ENCODE measurements at regions not wholly inside any gene's neighbourhood (a gene's known extent, or its start where the extent isn't known, plus 50 kb on each side); places are given as distances from the start of the nearest gene placed in this dataset.
A peak's percentile ranks its signal among the peaks of the same experiment; 100 is the strongest.

GRCh38 chr15:39142500-39142899, 438.4 kb upstream of the THBS1 start:
- DNase-seq (ENCODE audit: low read depth, low spot score) = no peak

GRCh38 chr15:39143479-39143878, 437.4 kb upstream of the THBS1 start:
- DNase-seq (ENCODE audit: low read depth, low spot score) = no peak

GRCh38 chr15:39144051-39144450, 436.8 kb upstream of the THBS1 start:
- DNase-seq (ENCODE audit: low read depth, low spot score) = no peak

- DNase-seq (ENCODE audit: low read depth, low spot score) = no peak
These were observed 436.0 kb upstream of the THBS1 start for GRCh38 chr15:39144613-39145499.

GRCh38 chr15:39145854-39146625, 434.8 kb upstream of the THBS1 start:
- DNase-seq (ENCODE audit: low read depth, low spot score) = no peak

GRCh38 chr15:39149636-39150150, 431.2 kb upstream of the THBS1 start:
- no peak for DNase-seq (ENCODE audit: low read depth, low spot score)

- DNase-seq (ENCODE audit: low read depth, low spot score) = no peak
These were observed 429.3 kb upstream of the THBS1 start for GRCh38 chr15:39151545-39151944.

GRCh38 chr15:39153058-39153714, 427.7 kb upstream of the THBS1 start:
- DNase-seq (ENCODE audit: low read depth, low spot score) = no peak

- no peak for DNase-seq (ENCODE audit: low read depth, low spot score)
These were observed 427.2 kb upstream of the THBS1 start for GRCh38 chr15:39153716-39154115.

GRCh38 chr15:39154227-39154638, 426.6 kb upstream of the THBS1 start:
- DNase-seq (ENCODE audit: low read depth, low spot score) = no peak

- no peak for DNase-seq (ENCODE audit: low read depth, low spot score)
These were observed 426.1 kb upstream of the THBS1 start for GRCh38 chr15:39154776-39155175.

GRCh38 chr15:39156166-39156565, 424.7 kb upstream of the THBS1 start:
- DNase-seq (ENCODE audit: low read depth, low spot score) = no peak

- no peak for DNase-seq (ENCODE audit: low read depth, low spot score)
These were observed 424.1 kb upstream of the THBS1 start for GRCh38 chr15:39156646-39157250.

GRCh38 chr15:39157882-39158281, 423.0 kb upstream of the THBS1 start:
- no peak for DNase-seq (ENCODE audit: low read depth, low spot score)

GRCh38 chr15:39159833-39160232, 421.0 kb upstream of the THBS1 start:
- DNase-seq (ENCODE audit: low read depth, low spot score) = no peak

- DNase-seq (ENCODE audit: low read depth, low spot score) = no peak
These were observed 419.8 kb upstream of the THBS1 start for GRCh38 chr15:39161096-39161495.

GRCh38 chr15:39165020-39165706, 415.7 kb upstream of the THBS1 start:
- no peak for DNase-seq (ENCODE audit: low read depth, low spot score)

- no peak for DNase-seq (ENCODE audit: low read depth, low spot score)
These were observed 413.5 kb upstream of the THBS1 start for GRCh38 chr15:39167164-39168058.

GRCh38 chr15:39171944-39172368, 408.9 kb upstream of the THBS1 start:
- DNase-seq (ENCODE audit: low read depth, low spot score) = peak; percentile 97
